ENCODE measurements at regions not wholly inside any gene's neighbourhood (a gene's known extent, or its start where the extent isn't known, plus 50 kb on each side); places are given as distances from the start of the nearest gene placed in this dataset.

- DNase-seq (ENCODE audit: low read depth in 2 of 2), result no peak
Observed at GRCh38 chr22:23410411-23410810, 169.7 kb downstream of the IGLL1 start.

GRCh38 chr22:23409976-23410375 is 170.1 kb downstream of the IGLL1 start:
- no peak for DNase-seq (ENCODE audit: low read depth in 2 of 2)

- DNase-seq (ENCODE audit: low read depth in 2 of 2), result no peak
Observed at GRCh38 chr22:23408321-23408720, 171.8 kb downstream of the IGLL1 start.

- DNase-seq (ENCODE audit: low read depth in 2 of 2), result no peak
Observed at GRCh38 chr22:23405366-23405851, 174.7 kb downstream of the IGLL1 start.

- no peak for DNase-seq (ENCODE audit: low read depth in 2 of 2)
Observed at GRCh38 chr22:23404689-23405365, 175.3 kb downstream of the IGLL1 start.

GRCh38 chr22:23403720-23404688 is 176.1 kb downstream of the IGLL1 start:
- DNase-seq (ENCODE audit: low read depth in 2 of 2), result no peak

- no peak for DNase-seq (ENCODE audit: low read depth in 2 of 2)
Observed at GRCh38 chr22:23403152-23403719, 176.9 kb downstream of the IGLL1 start.

- DNase-seq (ENCODE audit: low read depth in 2 of 2), result peak; percentile 45 to 48
Observed at GRCh38 chr22:23402275-23403151, 177.6 kb downstream of the IGLL1 start.

GRCh38 chr22:23401910-23402274 is 178.2 kb downstream of the IGLL1 start:
- no peak for DNase-seq (ENCODE audit: low read depth in 2 of 2)

GRCh38 chr22:23401111-23401909 is 178.8 kb downstream of the IGLL1 start:
- no peak for DNase-seq (ENCODE audit: low read depth in 2 of 2)

GRCh38 chr22:23400286-23400981 is 179.7 kb downstream of the IGLL1 start:
- DNase-seq (ENCODE audit: low read depth in 2 of 2), result no peak

- DNase-seq (ENCODE audit: low read depth in 2 of 2), result no peak
Observed at GRCh38 chr22:23399367-23400285, 180.5 kb downstream of the IGLL1 start.

- no peak for DNase-seq (ENCODE audit: low read depth in 2 of 2)
Observed at GRCh38 chr22:23398701-23399366, 181.3 kb downstream of the IGLL1 start.

GRCh38 chr22:23397613-23398567 is 182.2 kb downstream of the IGLL1 start:
- no peak for DNase-seq (ENCODE audit: low read depth in 2 of 2)

- DNase-seq (ENCODE audit: low read depth in 2 of 2), result no peak
Observed at GRCh38 chr22:23397008-23397612, 183.0 kb downstream of the IGLL1 start.

GRCh38 chr22:23396362-23397007 is 183.6 kb downstream of the IGLL1 start:
- DNase-seq (ENCODE audit: low read depth in 2 of 2), result no peak
